Liver (tissue), 3 donors: ENCODE measurements at regions not wholly inside any gene's neighbourhood (a gene's known extent, or its start where the extent isn't known, plus 50 kb on each side); places are given as distances from the start of the nearest gene placed in this dataset.

Experiments used
- EGR1 ChIP-seq, 2 donors: IDR thresholded peaks; 2 replicates each; pipeline ENCODE4 v1.6.1; 2016 to 2018; ENCODE audit warnings: antibody characterized with exemption in 2 of 2, low read depth in 2 of 2
- FOXA1 ChIP-seq: IDR thresholded peaks from 2 replicates; pipeline ENCODE4 v1.6.1; 2016; ENCODE audit warnings: antibody characterized with exemption
- FOXA2 ChIP-seq: IDR thresholded peaks from 2 replicates; pipeline ENCODE4 v1.6.1; 2016; ENCODE audit warnings: antibody characterized with exemption
- GABPA ChIP-seq, 2 donors: IDR thresholded peaks in 1 of 2; conservative IDR thresholded peaks in 1 of 2; 2 replicates each; pipeline ENCODE4 v1.6.1; 2016; ENCODE audit warnings: antibody characterized with exemption in 2 of 2, mild to moderate bottlenecking in 1 of 2, moderate library complexity in 1 of 2
- HNF4A ChIP-seq, 2 donors: conservative IDR thresholded peaks; 2 replicates each; pipeline ENCODE4 v1.6.1; 2016; ENCODE audit warnings: antibody characterized with exemption in 2 of 2, mild to moderate bottlenecking in 2 of 2
- NR2F2 ChIP-seq: IDR thresholded peaks from 2 replicates; pipeline ENCODE4 v1.6.1; 2016; ENCODE audit warnings: antibody characterized with exemption
- RAD21 ChIP-seq, 2 donors: IDR thresholded peaks; 2 replicates each; pipeline ENCODE4 v1.6.1; 2016; ENCODE audit warnings: antibody characterized with exemption in 2 of 2, mild to moderate bottlenecking in 2 of 2
- SP1 ChIP-seq: IDR thresholded peaks from 2 replicates; pipeline ENCODE4 v1.6.1; 2018; ENCODE audit warnings: antibody characterized with exemption, mild to moderate bottlenecking
- TAF1 ChIP-seq: conservative IDR thresholded peaks from 2 replicates; pipeline ENCODE4 v1.6.1; 2016; ENCODE audit warnings: antibody characterized with exemption, mild to moderate bottlenecking
- YY1 ChIP-seq: IDR thresholded peaks from 2 replicates; pipeline ENCODE4 v1.6.1; 2016; ENCODE audit warnings: antibody characterized with exemption, mild to moderate bottlenecking
- TF ChIP-seq, protein P1 (sequence below): fragments of 150-350 bp; IDR thresholded peaks from 2 replicates; pipeline ENCODE4 v1.5.1; 2017; ENCODE audit warnings: improper control_type of control experiment, low read depth, low read length; ENCODE audit not compliant: missing input control
- TF ChIP-seq, protein P2 (sequence below): IDR thresholded peaks from 2 replicates; pipeline ENCODE4 v1.6.1; 2016; ENCODE audit warnings: antibody characterized with exemption, mild to moderate bottlenecking
- TF ChIP-seq, protein P3 (sequence below): IDR thresholded peaks from 2 replicates; pipeline ENCODE4 v1.6.1; 2016; ENCODE audit warnings: antibody characterized with exemption
- donor health status: healthy.
- donor health status: healthy.

DNA sequence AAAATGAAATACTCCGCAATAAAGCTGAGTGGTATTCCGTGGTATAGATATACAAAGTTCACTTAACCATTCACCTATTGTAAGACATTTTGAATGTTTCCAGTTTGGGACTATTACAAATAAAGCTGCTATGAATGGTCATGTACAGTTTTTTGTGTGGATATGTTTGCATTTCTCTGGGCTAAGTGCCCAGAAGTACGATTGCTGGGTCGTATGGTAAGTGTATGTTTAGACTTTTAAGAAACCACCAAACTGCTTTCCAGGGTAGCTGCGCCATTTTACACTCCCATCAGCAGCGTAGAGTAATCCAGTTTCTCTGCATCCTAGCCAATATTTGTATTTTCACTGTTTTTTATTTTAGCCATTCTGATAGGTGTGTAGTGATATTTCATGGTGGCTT lies 208.4 kb upstream of the TLE3 start:
- TF ChIP-seq, protein P1, sequence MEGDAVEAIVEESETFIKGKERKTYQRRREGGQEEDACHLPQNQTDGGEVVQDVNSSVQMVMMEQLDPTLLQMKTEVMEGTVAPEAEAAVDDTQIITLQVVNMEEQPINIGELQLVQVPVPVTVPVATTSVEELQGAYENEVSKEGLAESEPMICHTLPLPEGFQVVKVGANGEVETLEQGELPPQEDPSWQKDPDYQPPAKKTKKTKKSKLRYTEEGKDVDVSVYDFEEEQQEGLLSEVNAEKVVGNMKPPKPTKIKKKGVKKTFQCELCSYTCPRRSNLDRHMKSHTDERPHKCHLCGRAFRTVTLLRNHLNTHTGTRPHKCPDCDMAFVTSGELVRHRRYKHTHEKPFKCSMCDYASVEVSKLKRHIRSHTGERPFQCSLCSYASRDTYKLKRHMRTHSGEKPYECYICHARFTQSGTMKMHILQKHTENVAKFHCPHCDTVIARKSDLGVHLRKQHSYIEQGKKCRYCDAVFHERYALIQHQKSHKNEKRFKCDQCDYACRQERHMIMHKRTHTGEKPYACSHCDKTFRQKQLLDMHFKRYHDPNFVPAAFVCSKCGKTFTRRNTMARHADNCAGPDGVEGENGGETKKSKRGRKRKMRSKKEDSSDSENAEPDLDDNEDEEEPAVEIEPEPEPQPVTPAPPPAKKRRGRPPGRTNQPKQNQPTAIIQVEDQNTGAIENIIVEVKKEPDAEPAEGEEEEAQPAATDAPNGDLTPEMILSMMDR, result no peak
- TF ChIP-seq, protein P2, sequence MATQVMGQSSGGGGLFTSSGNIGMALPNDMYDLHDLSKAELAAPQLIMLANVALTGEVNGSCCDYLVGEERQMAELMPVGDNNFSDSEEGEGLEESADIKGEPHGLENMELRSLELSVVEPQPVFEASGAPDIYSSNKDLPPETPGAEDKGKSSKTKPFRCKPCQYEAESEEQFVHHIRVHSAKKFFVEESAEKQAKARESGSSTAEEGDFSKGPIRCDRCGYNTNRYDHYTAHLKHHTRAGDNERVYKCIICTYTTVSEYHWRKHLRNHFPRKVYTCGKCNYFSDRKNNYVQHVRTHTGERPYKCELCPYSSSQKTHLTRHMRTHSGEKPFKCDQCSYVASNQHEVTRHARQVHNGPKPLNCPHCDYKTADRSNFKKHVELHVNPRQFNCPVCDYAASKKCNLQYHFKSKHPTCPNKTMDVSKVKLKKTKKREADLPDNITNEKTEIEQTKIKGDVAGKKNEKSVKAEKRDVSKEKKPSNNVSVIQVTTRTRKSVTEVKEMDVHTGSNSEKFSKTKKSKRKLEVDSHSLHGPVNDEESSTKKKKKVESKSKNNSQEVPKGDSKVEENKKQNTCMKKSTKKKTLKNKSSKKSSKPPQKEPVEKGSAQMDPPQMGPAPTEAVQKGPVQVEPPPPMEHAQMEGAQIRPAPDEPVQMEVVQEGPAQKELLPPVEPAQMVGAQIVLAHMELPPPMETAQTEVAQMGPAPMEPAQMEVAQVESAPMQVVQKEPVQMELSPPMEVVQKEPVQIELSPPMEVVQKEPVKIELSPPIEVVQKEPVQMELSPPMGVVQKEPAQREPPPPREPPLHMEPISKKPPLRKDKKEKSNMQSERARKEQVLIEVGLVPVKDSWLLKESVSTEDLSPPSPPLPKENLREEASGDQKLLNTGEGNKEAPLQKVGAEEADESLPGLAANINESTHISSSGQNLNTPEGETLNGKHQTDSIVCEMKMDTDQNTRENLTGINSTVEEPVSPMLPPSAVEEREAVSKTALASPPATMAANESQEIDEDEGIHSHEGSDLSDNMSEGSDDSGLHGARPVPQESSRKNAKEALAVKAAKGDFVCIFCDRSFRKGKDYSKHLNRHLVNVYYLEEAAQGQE, result no peak
- TF ChIP-seq GABPA (IDR thresholded peaks at IDR 0.05 in 1 of 2, conservative IDR thresholded peaks at IDR 0.05 in 1 of 2), result no peak
- TF ChIP-seq TAF1, result no peak
- no peak for TF ChIP-seq FOXA1
- TF ChIP-seq SP1, result no peak
- no peak for TF ChIP-seq EGR1 (IDR thresholded peaks at IDR 0.05; ENCODE audit: low read depth in 2 of 2)
- no peak for TF ChIP-seq RAD21 (IDR thresholded peaks at IDR 0.05)
- TF ChIP-seq FOXA2, result no peak
- no peak for TF ChIP-seq HNF4A (conservative IDR thresholded peaks at IDR 0.05)
- TF ChIP-seq NR2F2, result no peak
- no peak for TF ChIP-seq YY1
- TF ChIP-seq, protein P3, sequence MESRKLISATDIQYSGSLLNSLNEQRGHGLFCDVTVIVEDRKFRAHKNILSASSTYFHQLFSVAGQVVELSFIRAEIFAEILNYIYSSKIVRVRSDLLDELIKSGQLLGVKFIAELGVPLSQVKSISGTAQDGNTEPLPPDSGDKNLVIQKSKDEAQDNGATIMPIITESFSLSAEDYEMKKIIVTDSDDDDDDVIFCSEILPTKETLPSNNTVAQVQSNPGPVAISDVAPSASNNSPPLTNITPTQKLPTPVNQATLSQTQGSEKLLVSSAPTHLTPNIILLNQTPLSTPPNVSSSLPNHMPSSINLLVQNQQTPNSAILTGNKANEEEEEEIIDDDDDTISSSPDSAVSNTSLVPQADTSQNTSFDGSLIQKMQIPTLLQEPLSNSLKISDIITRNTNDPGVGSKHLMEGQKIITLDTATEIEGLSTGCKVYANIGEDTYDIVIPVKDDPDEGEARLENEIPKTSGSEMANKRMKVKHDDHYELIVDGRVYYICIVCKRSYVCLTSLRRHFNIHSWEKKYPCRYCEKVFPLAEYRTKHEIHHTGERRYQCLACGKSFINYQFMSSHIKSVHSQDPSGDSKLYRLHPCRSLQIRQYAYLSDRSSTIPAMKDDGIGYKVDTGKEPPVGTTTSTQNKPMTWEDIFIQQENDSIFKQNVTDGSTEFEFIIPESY, result no peak
